ENCODE measurements at regions not wholly inside any gene's neighbourhood (a gene's known extent, or its start where the extent isn't known, plus 50 kb on each side); places are given as distances from the start of the nearest gene placed in this dataset.

- ChIA-PET POLR2A (no interaction called here), CTCF (no interaction called here)
Measured at GRCh38 chr12:30006021-30006420, 222.3 kb upstream of the TMTC1 start.

GRCh38 chr12:30003321-30003720 is 219.6 kb upstream of the TMTC1 start:
- Histone ChIP-seq H3K79me2 (ENCODE audit: control insufficient read depth, insufficient read depth, low read length) (no peaks in the 10 kb centered on the region), H3K36me3 (replicated peaks in 1 of 2; ENCODE audit: control extremely low read depth in 1 of 2, control insufficient read depth in 1 of 2, extremely low read depth in 1 of 2, insufficient read depth in 2 of 2, low read length in 1 of 2) (no peaks in the 10 kb centered on the region), H4K20me1 (ENCODE audit: control insufficient read depth, insufficient read depth, low read length, poor library complexity, severe bottlenecking) (no peaks in the 10 kb centered on the region), H3K27me3 (replicated peaks in 1 of 4; ENCODE audit: control extremely low read depth in 1 of 4, control insufficient read depth in 3 of 4, insufficient read depth in 4 of 4, low read length in 3 of 4) (no peaks in the 10 kb centered on the region), H3K9me3 (ENCODE audit: control extremely low read depth in 1 of 3, control insufficient read depth in 2 of 3, insufficient read depth in 1 of 3, low read length in 2 of 3) (peaks cover 0 to 3% (median 0%) of the 10 kb centered on the region in 3 donors), H3K9ac (ENCODE audit: low read length) (no peak overlapping the region), H3K4me2 (replicated peaks; ENCODE audit: low read depth, low read length, poor library complexity, severe bottlenecking) (no peak overlapping the region), H3K4me3 (ENCODE audit: control extremely low read depth in 1 of 5, extremely low read depth in 1 of 5, insufficient read depth in 1 of 5, low read depth in 2 of 5, low read length in 4 of 5) (no peak overlapping the region), H3K27ac (ENCODE audit: low read length in 2 of 2) (no peak overlapping the region), H3K4me1 (ENCODE audit: control insufficient read depth in 2 of 2, insufficient read depth in 2 of 2, low read length in 2 of 2) (no peaks in the 10 kb centered on the region), H2AFZ (ENCODE audit: insufficient read depth, low read depth, low read length, poor library complexity, severe bottlenecking) (no peak overlapping the region)
- intact Hi-C loops (cut with micrococcal nuclease), result no loop called here
- Mint-ChIP-seq H3K4me1 (no peaks in the 10 kb centered on the region), H3K9me3 (ENCODE audit: insufficient read depth) (no peaks in the 10 kb centered on the region), H3K27ac (no peak overlapping the region), H3K27me3 (no peaks in the 10 kb centered on the region), H3K4me3 (no peak overlapping the region)
- CTCF ChIA-PET, result no interaction called here
- TF ChIP-seq EZH2 (IDR thresholded peaks at IDR 0.05; ENCODE audit: borderline replicate concordance, insufficient read depth, low read depth, low read length, poor library complexity, severe bottlenecking), result no peak
- TF ChIP-seq CTCF (IDR thresholded peaks at IDR 0.05), result no peak
- no CpG with 5 or more reads among the region's 2 CpGs for WGBS (ENCODE audit: insufficient coverage)
- POLR2A ChIA-PET, result no interaction called here
- no peak for DNase-seq
- no peak for ATAC-seq (ENCODE audit: low read depth)

More at GRCh38 chr12:30006021-30006420, 222.3 kb upstream of the TMTC1 start:
- Mint-ChIP-seq H3K27ac (no peak overlapping the region), H3K27me3 (no peaks in the 10 kb centered on the region), H3K4me3 (no peak overlapping the region), H3K9me3 (ENCODE audit: insufficient read depth) (no peaks in the 10 kb centered on the region), H3K4me1 (no peaks in the 10 kb centered on the region)
- Histone ChIP-seq H3K27me3 (replicated peaks in 1 of 4; ENCODE audit: control extremely low read depth in 1 of 4, control insufficient read depth in 3 of 4, insufficient read depth in 4 of 4, low read length in 3 of 4) (no peaks in the 10 kb centered on the region), H3K36me3 (replicated peaks in 1 of 2; ENCODE audit: control extremely low read depth in 1 of 2, control insufficient read depth in 1 of 2, extremely low read depth in 1 of 2, insufficient read depth in 2 of 2, low read length in 1 of 2) (no peaks in the 10 kb centered on the region), H3K9me3 (ENCODE audit: control extremely low read depth in 1 of 3, control insufficient read depth in 2 of 3, insufficient read depth in 1 of 3, low read length in 2 of 3) (peaks cover 0 to 3% (median 0%) of the 10 kb centered on the region in 3 donors), H4K20me1 (ENCODE audit: control insufficient read depth, insufficient read depth, low read length, poor library complexity, severe bottlenecking) (no peaks in the 10 kb centered on the region), H3K27ac (ENCODE audit: low read length in 2 of 2) (no peak overlapping the region), H2AFZ (ENCODE audit: insufficient read depth, low read depth, low read length, poor library complexity, severe bottlenecking) (no peak overlapping the region), H3K4me3 (ENCODE audit: control extremely low read depth in 1 of 5, extremely low read depth in 1 of 5, insufficient read depth in 1 of 5, low read depth in 2 of 5, low read length in 4 of 5) (no peak overlapping the region), H3K79me2 (ENCODE audit: control insufficient read depth, insufficient read depth, low read length) (no peaks in the 10 kb centered on the region), H3K4me2 (replicated peaks; ENCODE audit: low read depth, low read length, poor library complexity, severe bottlenecking) (no peak overlapping the region), H3K4me1 (ENCODE audit: control insufficient read depth in 2 of 2, insufficient read depth in 2 of 2, low read length in 2 of 2) (no peaks in the 10 kb centered on the region), H3K9ac (ENCODE audit: low read length) (no peak overlapping the region)
- intact Hi-C loops (cut with micrococcal nuclease), result no loop called here
- DNase-seq (no peak), ATAC-seq (ENCODE audit: low read depth) (no peak)
- no peak for TF ChIP-seq CTCF (IDR thresholded peaks at IDR 0.05)
- TF ChIP-seq EZH2 (IDR thresholded peaks at IDR 0.05; ENCODE audit: borderline replicate concordance, insufficient read depth, low read depth, low read length, poor library complexity, severe bottlenecking), result no peak
- no CpG with 5 or more reads among the region's 1 CpG for WGBS (ENCODE audit: insufficient coverage)
